HUES6 (cell line): ENCODE measurements at regions not wholly inside any gene's neighbourhood (a gene's known extent, or its start where the extent isn't known, plus 50 kb on each side); places are given as distances from the start of the nearest gene placed in this dataset.
"Not testable (repeated sequence)": the region's sequence is repeated elsewhere in the genome, so short reads cannot be mapped to it uniquely, and the experiment has no call there.

Experiments used
- H3K27ac ChIP-seq: 2 replicates; pipeline ENCODE4 v1.7.0; 2013; ENCODE audit warnings: low read depth, mild to moderate bottlenecking, low read length, inconsistent platforms
- H3K27me3 ChIP-seq: 2 replicates; pipeline ENCODE4 v1.6.1; 2013; ENCODE audit warnings: low read length; ENCODE audit not compliant: control insufficient read depth, insufficient read depth
- H3K36me3 ChIP-seq: 2 replicates; pipeline ENCODE4 v1.6.1; 2013; ENCODE audit warnings: low read length; ENCODE audit not compliant: control insufficient read depth, insufficient read depth
- H3K4me1 ChIP-seq: 2 replicates; pipeline ENCODE4 v1.6.1; 2013; ENCODE audit warnings: low read length; ENCODE audit not compliant: control insufficient read depth, insufficient read depth
- H3K4me3 ChIP-seq: 2 replicates; pipeline ENCODE4 v1.5.1; 2013; ENCODE audit warnings: low read depth, low read length
- H3K9ac ChIP-seq: one replicate; pipeline ENCODE4 v1.6.1; 2013; ENCODE audit warnings: mild to moderate bottlenecking, low read length
- H3K9me3 ChIP-seq: 2 replicates; pipeline ENCODE4 v1.6.1; 2013; ENCODE audit warnings: low read depth, low read length; ENCODE audit not compliant: control insufficient read depth, insufficient read depth

DNA sequence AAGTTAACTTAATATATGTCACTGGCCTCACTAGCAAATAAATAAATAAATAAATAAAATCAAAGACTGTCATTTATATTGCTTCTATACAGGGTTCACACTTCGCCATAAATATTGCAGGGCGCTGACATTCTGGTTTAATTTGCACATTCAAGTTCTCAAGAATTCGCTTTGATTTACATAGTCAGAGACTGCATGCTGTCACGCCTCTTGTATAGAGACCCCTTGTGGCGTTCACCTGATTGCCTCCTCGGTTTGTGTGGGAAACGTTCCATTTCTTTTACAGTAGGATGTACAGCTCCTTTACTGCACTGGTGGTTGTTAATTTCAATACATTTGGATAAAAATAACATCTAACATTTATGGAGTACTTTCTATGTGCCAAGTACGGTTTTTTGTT is 71.3 kb upstream of the ADGRG2 start:
- peaks cover 6% of the 10 kb centered on the region for H3K9me3 ChIP-seq
- H3K27me3 ChIP-seq = no peaks in the 10 kb centered on the region
- H3K27ac ChIP-seq = no peak overlapping the region
- H3K4me1 ChIP-seq = 0 out of 2 replicates have a peak, but pooled peaks cover 4% of the 10 kb centered on the region
- no peaks in the 10 kb centered on the region for H3K36me3 ChIP-seq
- H3K4me3 ChIP-seq = no peak overlapping the region
- no peak overlapping the region for H3K9ac ChIP-seq

GRCh38 chrX:19194285-19195242 is 72.3 kb upstream of the ADGRG2 start:
- H3K36me3 ChIP-seq = no peaks in the 10 kb centered on the region
- no peaks in the 10 kb centered on the region for H3K27me3 ChIP-seq
- H3K4me1 ChIP-seq = no peaks in the 10 kb centered on the region
- no peak overlapping the region for H3K27ac ChIP-seq
- no peak overlapping the region for H3K9ac ChIP-seq
- H3K9me3 ChIP-seq = peaks cover 6% of the 10 kb centered on the region
- H3K4me3 ChIP-seq = no peak overlapping the region

GRCh38 chrX:19195243-19195610 is 73.0 kb upstream of the ADGRG2 start:
- Histone ChIP-seq H3K36me3 (no peaks in the 10 kb centered on the region), H3K4me1 (no peaks in the 10 kb centered on the region), H3K9ac (no peak overlapping the region), H3K9me3 (peaks cover 6% of the 10 kb centered on the region), H3K4me3 (no peak overlapping the region), H3K27me3 (no peaks in the 10 kb centered on the region), H3K27ac (no peak overlapping the region)

- H3K4me3 ChIP-seq = no peak overlapping the region
- H3K4me1 ChIP-seq = no peaks in the 10 kb centered on the region
- H3K9ac ChIP-seq = no peak overlapping the region
- H3K27ac ChIP-seq = no peak overlapping the region
- no peaks in the 10 kb centered on the region for H3K27me3 ChIP-seq
- no peaks in the 10 kb centered on the region for H3K36me3 ChIP-seq
- H3K9me3 ChIP-seq = no peaks in the 10 kb centered on the region
Observed at GRCh38 chrX:19198473-19198872, 76.2 kb upstream of the ADGRG2 start.

GRCh38 chrX:19202171-19202570 is 79.9 kb upstream of the ADGRG2 start:
- no peak overlapping the region for H3K4me3 ChIP-seq
- no peaks in the 10 kb centered on the region for H3K4me1 ChIP-seq
- no peaks in the 10 kb centered on the region for H3K9me3 ChIP-seq
- no peak overlapping the region for H3K9ac ChIP-seq
- H3K36me3 ChIP-seq = no peaks in the 10 kb centered on the region
- no peaks in the 10 kb centered on the region for H3K27me3 ChIP-seq
- H3K27ac ChIP-seq = no peak overlapping the region

- Histone ChIP-seq H3K9ac (no peak overlapping the region), H3K27me3 (no peaks in the 10 kb centered on the region), H3K9me3 (no peaks in the 10 kb centered on the region), H3K4me1 (no peaks in the 10 kb centered on the region), H3K27ac (no peak overlapping the region), H3K36me3 (no peaks in the 10 kb centered on the region), H3K4me3 (no peak overlapping the region)
Observed at GRCh38 chrX:19204636-19205035, 82.4 kb upstream of the ADGRG2 start.

DNA sequence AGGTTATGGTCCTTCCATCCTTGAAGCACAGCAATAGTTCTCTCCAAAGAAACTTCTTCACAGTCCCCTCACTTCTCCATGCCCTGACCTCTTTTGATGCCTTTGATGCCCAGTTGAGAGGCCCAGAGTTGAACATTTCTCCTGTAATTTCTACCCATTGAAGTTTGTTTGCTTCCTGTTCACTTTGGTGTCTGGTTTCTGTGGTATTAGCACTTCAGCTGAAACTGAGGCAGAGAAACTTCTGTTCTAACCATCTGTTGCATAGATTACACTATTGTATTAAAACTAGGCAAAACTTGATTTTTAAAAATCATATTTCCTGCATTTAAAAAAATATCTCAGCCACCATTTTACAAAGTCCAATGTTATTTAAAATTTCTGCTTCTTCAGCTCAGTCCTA is 89.8 kb upstream of the ADGRG2 start:
- no peak overlapping the region for H3K27ac ChIP-seq
- no peak overlapping the region for H3K4me3 ChIP-seq
- H3K9ac ChIP-seq = no peak overlapping the region
- no peaks in the 10 kb centered on the region for H3K9me3 ChIP-seq
- no peaks in the 10 kb centered on the region for H3K4me1 ChIP-seq
- H3K27me3 ChIP-seq = no peaks in the 10 kb centered on the region
- no peaks in the 10 kb centered on the region for H3K36me3 ChIP-seq

GRCh38 chrX:19213610-19214152 is 91.4 kb upstream of the ADGRG2 start:
- no peaks in the 10 kb centered on the region for H3K9me3 ChIP-seq
- H3K4me1 ChIP-seq = no peaks in the 10 kb centered on the region
- no peak overlapping the region for H3K4me3 ChIP-seq
- no peak overlapping the region for H3K9ac ChIP-seq
- H3K27me3 ChIP-seq = no peaks in the 10 kb centered on the region
- H3K27ac ChIP-seq = no peak overlapping the region
- no peaks in the 10 kb centered on the region for H3K36me3 ChIP-seq

DNA sequence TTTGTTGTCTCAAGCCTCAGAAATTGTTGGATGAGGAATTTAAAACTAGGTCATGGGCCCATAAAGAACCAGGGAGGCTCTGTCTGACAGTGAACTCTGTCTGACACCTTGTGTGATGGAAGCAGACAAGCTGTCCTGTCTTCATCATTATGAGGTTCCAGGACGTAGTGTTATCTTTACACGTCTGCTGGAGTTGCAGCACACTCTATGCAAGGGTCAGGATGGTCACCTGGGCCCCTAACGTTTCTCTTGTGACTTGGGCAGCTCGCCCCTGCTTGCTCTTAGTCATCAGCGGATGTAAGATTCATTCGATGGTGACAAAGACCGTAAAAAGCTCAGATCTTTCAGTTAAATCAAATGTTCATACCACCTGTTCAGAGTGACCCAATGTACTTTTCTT is 92.0 kb upstream of the ADGRG2 start:
- Histone ChIP-seq H3K9ac (no peak overlapping the region), H3K27me3 (no peaks in the 10 kb centered on the region)

DNA sequence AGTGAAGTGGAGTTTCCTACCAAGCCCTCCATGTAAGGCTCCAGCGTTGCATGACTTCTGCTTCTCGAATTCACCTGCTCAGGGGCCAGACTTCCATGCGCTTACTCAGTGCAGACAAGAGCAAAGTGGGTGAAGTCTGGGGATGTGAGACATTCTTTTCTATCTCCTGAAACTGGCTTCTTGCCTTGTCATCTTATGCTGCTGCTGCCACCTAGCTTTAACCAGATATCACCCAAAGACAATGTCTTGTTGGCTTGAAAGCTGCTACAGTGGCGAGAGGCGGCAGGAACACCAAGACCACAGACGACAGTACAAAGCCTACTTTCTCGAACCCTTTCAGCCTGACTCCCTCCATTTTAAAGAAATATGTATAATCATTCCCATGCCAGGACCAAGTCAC is 103.6 kb upstream of the ADGRG2 start:
- no peaks in the 10 kb centered on the region for H3K27me3 ChIP-seq
- no peak overlapping the region for H3K4me3 ChIP-seq

More for the DNA sequence above, 92.0 kb upstream of the ADGRG2 start:
- Histone ChIP-seq H3K4me3 (no peak overlapping the region), H3K9me3 (no peaks in the 10 kb centered on the region), H3K4me1 (no peaks in the 10 kb centered on the region), H3K27ac (no peak overlapping the region), H3K36me3 (no peaks in the 10 kb centered on the region)

GRCh38 chrX:19229896-19230295 is 107.6 kb upstream of the ADGRG2 start:
- H3K9me3 ChIP-seq, H3K4me1 ChIP-seq, H3K4me3 ChIP-seq, H3K36me3 ChIP-seq, H3K27me3 ChIP-seq, H3K9ac ChIP-seq, H3K27ac ChIP-seq: not testable (repeated sequence)

More for the DNA sequence above, 103.6 kb upstream of the ADGRG2 start:
- no peaks in the 10 kb centered on the region for H3K4me1 ChIP-seq
- no peak overlapping the region for H3K27ac ChIP-seq
- no peaks in the 10 kb centered on the region for H3K36me3 ChIP-seq
- H3K9me3 ChIP-seq = no peaks in the 10 kb centered on the region
- no peak overlapping the region for H3K9ac ChIP-seq
